ENCODE measurements at regions not wholly inside any gene's neighbourhood (a gene's known extent, or its start where the extent isn't known, plus 50 kb on each side); places are given as distances from the start of the nearest gene placed in this dataset.
"Not testable (repeated sequence)": the region's sequence is repeated elsewhere in the genome, so short reads cannot be mapped to it uniquely, and the experiment has no call there.

DNA sequence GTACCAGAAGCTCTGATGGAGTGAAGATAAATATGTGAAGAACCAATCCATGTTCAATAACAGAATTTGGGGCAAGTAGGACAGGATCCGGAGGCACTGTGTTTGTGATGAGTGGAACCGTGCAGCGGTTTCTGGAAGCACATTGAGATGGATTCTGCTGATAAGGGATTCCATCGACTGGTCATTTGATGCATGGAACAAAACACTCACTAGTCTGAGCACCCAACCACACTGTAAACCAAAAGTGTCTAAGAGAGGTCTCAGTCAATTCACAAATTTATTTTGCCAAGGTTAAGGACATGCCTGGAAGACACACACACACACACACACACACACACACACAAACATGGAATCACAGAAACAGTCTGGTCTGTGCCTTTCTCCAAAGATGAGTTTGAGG, 459.5 kb downstream of the FBXO15 start:
- no peak for DNase-seq

DNA sequence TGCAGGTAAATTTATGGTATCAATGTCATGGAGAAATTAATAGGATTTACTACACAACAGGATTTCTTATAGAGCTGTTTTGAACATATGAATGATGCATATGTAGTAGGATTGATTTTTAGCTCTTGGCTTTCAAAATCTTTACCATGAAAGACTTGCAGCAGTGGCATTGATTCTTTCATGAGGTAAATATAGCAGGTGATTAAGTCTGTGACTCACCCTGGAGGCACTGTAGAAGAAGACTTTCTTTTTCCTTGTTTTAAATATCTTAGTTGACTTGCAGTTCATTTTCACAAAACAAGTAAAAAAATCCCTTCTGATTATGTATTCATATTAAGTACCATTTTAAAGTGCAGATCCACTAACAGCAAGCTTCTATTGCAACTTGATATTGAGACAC, 463.0 kb downstream of the FBXO15 start:
- DNase-seq = no peak

DNA sequence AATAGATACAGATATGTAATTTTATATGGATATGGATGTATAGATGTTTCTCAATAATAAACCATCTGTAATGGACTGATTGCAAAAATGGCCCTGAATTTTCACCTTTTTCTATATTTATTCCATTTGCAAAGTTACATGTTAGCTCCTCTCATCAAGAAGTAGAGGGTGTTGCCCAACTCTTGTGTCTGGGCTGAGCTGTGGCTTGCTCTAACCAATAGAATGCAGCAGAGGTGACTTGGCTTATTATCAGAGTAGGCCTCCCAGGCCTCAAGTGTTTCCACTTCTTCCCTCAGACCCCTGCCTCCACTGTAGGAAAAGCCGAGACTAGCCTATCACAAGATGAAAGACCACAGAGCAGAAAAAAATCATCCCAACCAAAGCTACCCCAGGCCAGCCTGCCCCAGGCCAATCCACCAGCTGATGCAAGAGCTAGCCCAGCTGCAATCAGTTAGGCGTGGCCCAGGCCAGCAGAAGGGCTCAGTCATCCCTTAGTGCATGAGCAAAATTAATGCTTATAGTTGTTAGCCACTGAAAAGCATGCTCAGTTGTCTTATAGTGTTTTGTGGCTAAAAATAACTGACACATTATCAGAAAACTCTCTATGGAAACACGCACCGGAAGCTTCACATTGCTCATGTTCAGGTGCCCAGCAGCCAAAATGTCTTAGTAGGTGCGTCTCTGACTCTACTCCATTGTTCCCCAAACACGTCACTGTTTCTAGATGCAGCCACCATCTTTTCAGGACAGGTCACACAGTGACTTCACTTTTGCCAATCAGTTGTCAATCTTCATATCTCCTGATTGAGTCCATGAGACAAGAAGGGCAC, 464.0 kb downstream of the FBXO15 start:
- no peak for DNase-seq

DNA sequence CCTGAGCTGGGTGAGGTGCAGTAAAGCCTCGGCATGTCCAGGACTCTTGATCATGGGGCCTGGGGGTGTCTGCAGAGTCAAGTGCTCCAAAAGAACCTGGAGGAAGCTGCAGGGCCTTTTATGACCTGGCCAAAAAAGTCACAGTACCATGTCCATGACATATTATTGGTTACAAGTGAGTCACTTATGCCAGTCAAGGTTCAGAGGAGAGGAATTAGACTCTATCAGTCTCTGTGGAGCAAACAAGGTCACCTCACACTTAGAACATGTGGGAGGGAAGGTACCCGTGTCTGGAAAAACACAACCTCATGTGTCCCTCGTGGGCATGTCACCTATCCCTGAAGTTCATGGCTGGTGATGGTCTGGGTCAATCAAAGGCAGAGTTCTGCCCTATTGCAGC, 465.7 kb downstream of the FBXO15 start:
- no peak for DNase-seq

DNA sequence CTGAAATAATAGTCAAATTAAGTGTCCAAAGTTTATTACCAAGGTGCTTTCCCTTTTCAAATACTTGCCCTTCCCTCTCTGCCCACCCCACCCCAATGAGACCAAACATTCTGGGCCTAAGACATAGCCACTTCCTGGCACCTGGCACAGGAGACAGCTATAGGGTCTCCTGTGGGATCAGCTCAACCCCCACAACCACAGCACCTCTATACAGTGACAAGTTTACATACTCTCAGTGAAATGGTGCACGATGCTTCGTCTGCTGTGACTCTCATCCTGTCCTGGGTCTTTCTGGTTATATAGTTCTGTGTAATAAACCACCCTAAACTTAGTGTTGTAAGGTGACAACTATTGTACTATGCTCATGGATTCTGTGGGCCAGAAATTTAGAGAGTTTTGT, 466.2 kb downstream of the FBXO15 start:
- DNase-seq = no peak

DNA sequence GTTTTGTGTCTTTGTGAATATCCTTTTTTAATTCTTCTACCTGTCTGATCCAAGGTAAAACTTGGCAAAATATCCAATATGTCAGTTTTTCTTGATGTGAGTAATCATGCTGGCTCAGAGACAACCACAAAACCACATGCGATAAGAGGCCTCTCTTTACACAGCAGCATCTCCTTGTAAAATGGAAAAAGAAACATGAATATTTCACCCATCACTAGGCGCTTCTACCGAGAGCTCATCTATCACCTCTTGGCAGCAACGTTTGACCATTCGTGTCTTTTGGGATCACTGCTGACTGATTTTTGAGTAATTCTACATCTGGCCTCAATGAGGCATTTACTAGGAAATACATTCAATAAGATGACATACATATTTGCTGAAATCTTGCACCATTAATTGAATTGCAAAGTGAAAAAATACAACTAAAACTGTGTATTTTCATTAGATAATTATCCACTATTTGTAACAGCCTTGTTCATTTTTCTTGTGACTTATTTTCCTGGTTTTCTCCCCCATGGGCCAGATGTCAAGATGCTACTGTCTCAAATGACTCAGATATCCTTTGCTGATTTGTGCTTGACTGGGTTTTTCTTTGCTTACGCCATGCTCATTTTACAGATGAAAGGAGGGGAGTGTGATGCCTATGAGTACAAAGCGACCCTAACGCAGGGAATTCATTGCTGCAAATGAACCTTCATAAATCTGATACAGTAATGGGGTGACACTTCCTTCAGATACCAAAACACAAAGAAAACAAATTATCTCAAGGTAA, 467.5 kb downstream of the FBXO15 start:
- no peak for DNase-seq

DNA sequence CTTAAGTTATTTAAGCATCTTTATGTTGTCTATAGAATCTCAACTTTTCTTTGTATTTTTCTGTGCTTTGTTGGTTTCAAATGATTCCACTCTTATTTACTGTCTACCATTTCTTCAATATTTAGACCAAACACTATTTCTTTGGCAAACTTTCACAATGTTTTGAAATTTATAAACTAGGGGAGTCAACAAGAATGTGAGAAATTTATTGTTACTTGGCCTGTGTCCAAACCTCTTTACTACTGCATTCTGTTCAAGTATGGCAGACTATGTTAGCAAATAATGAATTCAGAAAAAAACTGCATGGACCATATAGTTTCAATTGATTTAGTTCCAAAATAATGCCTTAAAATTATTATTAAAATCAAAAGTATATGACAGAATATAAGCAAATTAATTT, 470.2 kb downstream of the FBXO15 start:
- DNase-seq = no peak

DNA sequence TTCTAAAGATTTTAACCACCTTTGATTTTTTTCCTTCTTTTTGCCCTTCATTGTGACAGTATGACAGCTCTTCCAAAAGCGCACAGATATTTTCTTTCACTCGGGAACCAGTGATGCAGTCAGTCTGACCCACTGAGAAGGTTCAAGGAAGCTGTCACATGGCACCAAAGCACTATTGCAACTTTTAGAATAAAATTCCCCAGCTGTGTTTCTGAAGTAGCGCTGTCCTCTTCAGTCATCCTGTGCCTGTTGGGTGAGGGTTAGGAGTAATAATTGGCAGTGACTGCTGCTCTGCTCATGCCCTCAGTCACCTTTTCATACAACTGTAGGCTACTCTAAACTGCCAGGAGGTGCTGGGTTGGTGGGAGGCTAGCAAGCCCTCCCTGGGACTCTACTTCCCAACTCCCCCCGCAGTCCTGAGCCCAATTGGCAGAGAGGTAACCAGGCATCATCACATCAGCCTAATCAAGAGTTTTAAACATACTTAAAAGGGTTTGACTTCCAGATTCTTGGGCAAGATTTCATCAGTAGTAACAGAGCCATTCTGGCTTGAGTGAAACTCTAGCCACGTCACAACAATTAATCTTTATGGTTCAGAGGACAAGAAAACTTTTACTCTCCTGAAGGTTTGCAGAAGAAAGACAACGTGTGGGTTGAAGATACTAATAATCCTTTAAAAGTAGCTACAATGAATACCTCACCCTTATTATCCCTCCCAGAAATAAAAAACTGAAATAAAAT, 473.3 kb downstream of the FBXO15 start:
- DNase-seq = no peak

DNA sequence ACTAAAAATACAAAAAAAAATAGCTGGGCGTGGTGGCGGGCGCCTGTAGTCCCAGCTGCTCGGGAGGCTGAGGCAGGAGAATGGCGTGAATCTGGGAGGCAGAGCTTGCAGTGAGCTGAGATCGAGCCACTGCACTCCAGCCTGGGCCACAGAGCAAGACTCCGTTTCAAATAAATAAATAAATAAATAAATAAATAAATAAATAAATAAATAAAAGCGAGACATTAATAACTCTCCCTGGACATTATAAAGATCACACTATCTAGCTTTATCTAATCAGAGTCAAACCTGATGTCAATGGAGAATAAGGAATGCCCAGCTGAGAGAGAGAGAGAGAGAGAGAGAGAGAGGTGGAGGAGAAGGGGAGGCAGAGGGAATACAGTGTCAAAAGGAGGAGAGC, 476.2 kb downstream of the FBXO15 start:
- not testable (repeated sequence) for DNase-seq

DNA sequence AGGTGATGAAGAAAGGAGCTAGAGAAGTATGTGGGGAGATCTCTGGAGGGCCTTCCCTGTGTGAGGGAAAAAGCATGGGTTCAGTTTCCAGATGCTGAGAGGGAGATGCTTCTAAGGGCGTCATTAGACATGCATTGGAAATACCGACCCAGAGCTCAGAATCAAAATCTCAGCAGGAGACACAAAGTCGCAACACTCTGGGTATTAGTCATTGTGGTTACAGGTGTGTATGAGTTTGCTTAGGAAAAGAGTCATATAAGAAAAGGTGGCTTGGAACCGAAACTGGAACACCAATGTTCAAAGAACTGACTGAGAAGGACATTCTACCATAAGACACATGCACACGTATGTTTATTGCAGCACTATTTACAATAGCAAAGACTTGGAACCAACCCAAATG, 477.1 kb downstream of the FBXO15 start:
- DNase-seq = no peak

DNA sequence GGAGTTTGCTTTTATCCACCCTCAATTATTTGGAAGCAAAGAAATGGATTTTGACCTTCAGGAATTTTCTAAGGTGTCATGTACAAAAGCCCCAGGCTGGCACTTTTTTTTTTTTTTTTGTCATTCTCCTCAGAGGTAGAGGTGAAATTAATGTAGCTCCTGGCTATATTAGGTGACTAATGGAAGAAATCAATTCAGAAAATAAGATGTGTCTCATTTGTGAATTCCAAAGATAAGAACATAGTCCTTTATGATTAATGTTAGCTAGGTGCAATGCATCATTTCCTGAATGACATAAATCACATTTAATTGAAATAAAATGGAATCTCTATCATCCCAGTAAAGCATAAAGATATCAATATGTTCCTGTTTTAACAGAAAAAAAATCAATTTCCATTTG, 477.6 kb downstream of the FBXO15 start:
- DNase-seq = no peak

DNA sequence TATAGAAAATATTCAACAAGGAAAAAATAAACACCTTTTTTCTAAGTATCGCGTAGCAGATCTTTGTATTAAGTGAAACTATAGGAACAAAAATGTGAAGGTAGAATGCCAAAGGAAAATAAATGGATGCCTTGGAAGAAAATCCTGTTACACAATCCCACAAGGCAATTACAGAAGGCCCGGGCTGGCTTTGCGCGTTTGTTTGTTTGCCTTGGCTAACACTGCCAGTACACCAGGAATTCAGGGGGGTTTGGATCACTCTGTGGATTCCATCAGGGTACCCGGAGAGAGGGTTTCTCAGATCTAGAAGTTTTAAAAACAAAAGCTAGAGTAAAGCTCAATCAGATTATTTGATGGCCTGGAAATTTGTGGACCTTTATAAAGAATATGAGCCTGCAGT, 478.3 kb downstream of the FBXO15 start:
- peak in 5 of 56 donors; percentile 12 to 20 (median 13) for DNase-seq

DNA sequence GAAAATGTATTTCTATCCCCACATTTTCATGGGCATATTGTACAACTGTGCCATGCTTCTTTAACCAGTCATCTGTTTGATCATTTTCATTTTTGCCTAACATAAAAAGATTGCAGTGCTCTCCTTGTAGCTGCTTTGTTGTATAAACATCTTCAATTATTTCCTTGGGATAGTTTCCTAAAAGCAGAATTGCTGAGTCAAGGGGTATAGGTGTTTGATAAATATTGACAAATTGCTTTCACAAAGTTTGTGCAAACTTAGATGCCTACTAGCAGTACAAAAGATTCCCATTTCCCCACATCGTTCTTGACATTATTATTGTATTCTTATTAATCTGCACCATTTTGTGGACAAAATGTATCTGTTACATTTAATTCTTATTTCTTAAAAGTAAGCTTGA, 479.6 kb downstream of the FBXO15 start:
- DNase-seq = no peak

DNA sequence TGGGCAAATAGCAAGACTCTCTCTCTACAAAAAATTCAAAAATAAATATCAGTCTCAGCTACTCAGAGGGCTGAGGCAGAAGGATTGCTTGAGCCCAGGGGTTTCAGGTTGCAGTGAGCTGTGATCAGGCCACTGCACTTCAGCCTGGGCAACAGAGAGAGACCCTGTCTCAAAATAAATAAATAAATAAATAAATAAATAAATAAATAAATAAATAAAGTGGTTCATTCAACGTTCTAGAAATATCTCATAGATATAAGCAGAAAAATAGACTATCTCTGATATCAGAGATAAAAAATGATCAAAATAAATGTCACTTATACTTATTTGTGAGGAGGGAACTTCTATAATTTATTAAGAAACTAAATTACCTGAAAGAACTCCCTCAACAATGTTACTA, 480.9 kb downstream of the FBXO15 start:
- DNase-seq = no peak

DNA sequence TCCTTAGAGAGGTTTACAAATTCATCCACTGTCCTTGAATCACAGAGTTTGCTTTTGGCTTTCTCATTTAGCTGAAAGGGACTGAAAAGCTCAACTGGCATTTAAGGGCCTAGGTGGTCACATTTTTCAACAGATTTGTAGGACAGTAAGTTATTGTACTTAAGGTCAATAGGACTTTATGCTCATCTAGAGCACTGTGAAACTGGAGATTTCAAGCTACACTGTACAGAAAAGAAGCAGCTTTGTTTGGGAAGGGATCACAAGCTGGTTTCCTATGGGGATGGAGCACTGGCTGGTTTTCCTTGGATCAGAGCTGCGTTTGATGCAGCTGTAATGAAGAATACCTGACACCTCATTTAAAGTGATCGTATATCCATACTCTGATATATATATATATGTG, 482.7 kb downstream of the FBXO15 start:
- no peak for DNase-seq

DNA sequence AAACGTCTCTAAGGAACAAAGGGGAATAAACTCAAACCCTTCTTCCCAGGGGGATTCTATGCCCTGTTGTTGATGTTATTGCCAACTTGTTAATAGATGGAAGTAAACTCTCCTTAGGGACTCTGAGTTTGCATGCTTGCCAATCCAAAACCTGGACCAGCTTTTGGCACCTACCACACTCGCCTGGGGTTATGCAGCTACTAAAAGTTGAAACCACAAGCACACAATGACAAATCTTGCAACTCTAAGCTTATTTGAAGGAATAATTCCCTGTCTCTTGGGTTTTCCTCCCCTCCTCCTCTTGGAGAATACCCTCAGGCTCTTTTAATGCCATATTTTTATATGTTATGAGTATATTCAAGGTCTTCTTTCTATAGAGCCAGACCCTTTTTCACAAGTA, 484.1 kb downstream of the FBXO15 start:
- DNase-seq = peak in 3 of 56 donors; percentile 1 to 4 (median 4)

DNA sequence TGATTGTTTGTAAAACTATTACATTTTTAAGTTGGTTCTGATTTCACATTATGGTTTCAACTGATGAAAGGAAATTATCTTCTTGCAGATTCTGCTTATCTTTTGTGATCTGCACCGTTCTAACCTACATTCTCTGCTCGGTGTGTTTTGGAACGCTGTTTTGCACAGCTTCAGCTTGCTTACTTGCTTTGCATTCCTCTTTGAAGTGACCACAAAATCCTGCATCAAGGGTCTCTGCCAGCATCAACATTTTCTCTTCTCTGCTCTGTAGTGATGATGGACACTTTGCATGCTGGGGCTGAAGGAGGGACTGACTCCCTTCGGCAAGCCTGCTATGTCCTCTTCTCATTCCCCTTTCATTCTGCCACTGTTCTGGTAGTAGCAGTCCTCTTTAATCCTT, 485.2 kb downstream of the FBXO15 start:
- no peak for DNase-seq

DNA sequence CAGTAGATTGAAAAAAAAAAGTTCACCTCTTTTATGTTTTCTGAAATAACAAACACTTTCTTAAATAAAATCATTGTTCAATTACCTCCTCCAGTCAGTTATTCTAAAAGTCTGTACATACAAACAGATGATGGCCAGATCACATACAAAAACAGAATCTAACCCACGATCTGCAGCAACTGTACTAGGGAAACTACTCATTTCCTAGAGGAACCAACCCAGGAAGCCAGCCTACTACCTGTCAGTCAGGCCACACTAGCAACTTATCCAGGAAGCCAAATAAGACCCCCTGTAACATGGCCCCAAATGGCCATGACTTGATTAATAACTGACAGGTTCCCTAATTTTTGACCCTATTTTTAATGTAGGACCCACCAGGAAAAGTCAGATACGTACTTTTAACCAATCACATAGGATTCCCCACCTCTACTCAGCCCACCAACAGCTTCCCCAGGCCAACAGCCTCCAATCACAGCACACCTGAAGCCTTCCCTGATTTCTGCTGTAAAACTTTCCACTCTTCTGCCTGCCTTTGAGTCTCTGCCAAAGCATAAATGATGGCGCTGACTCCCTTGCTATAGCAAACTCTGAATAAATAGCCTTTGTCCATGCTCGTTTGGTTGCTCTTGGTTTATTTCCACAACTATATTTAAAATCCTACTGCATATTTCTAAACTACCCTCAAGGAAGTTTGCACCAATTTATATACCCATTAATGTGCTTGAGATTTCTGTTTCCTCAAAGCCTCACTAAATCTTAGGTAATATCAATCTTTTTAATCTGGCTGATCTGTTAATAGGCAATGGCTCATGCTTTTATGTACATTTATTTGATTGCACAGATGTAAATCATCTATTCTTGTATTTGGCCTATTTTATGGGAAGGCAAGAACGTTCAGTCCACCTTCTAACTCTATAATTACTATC, 486.4 kb downstream of the FBXO15 start:
- no peak for DNase-seq

DNA sequence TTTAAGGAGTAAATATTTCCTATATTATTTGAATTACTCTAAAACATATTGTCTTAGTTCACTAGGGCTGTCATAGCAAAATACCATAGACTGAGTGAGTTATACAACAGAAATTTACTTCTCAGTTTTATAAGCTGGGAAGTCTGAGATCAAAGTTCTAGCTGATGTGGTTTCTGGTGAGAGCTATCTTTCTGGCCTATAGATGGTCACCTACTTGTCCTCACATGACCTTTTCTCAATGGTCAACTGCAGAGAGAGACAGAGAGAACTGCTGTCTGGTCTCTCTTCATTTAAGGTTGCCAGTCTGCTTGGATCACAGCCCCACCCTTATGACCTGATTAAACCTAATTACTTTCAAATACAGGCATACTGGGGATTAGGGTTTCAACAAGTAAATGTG, 490.9 kb downstream of the FBXO15 start:
- DNase-seq = no peak

DNA sequence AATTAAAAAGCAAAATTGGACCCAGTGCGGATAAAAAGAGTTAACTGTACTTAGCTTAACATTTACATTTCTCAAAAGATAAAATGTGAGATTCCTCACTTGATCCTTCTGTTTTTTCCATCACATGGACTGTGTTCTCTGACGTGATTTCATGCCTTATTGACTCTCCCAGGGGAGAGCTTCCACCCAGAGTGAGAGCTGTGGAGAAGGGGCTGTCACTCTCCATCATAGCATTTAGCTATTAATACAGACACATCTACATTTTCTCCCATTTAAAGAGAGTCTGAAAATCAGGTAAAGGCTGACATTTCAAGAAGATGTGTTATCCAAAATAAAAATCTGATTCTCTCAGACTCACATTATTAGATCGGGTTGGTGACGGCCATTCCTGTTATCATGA, 493.8 kb downstream of the FBXO15 start:
- DNase-seq = no peak

DNA sequence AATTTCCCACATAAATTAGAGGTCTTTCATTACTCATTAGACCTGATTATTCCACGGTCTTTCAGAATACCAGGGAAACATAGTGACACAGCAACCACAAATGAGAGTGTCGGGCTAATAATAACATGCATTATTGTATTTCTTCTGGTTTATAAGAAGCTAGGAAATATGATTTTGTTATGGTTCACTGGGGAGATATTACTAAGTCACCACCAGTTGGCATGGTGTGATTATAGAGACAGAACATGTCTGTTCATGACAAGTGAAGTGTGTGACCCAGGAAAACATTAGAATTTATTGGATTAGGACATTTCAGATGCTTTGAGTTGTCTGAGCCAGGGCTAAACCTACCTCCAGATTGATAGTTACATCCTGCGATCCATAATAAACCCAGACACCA, 494.4 kb downstream of the FBXO15 start:
- no peak for DNase-seq
